ENCODE measurements at regions not wholly inside any gene's neighbourhood (a gene's known extent, or its start where the extent isn't known, plus 50 kb on each side); places are given as distances from the start of the nearest gene placed in this dataset.
"Not testable (repeated sequence)": the region's sequence is repeated elsewhere in the genome, so short reads cannot be mapped to it uniquely, and the experiment has no call there.

GRCh38 chr6:168849459-168849858 is 404.2 kb downstream of the THBS2 start:
- H3K27me3 ChIP-seq: no peaks in the 10 kb centered on the region
- TF ChIP-seq CTCF (IDR thresholded peaks at IDR 0.05): no peak
- intact Hi-C loops (cut with DNase I): no loop called here
- no peak for DNase-seq
- H3K9me3 ChIP-seq: no peaks in the 10 kb centered on the region
- no peak overlapping the region for H3K9ac ChIP-seq (ENCODE audit: low read depth in 2 of 2, low read length in 2 of 2)
- H3K4me3 ChIP-seq: no peak overlapping the region
- no peaks in the 10 kb centered on the region for H3K36me3 ChIP-seq
- no peaks in the 10 kb centered on the region for H3K4me1 ChIP-seq
- no peak overlapping the region for H3K27ac ChIP-seq

GRCh38 chr6:168848797-168849196 is 404.8 kb downstream of the THBS2 start:
- Histone ChIP-seq H3K27me3 (no peaks in the 10 kb centered on the region), H3K9me3 (no peaks in the 10 kb centered on the region), H3K4me3 (no peak overlapping the region), H3K9ac (ENCODE audit: low read depth in 2 of 2, low read length in 2 of 2) (no peak overlapping the region), H3K4me1 (no peaks in the 10 kb centered on the region), H3K36me3 (no peaks in the 10 kb centered on the region), H3K27ac (no peak overlapping the region)
- intact Hi-C loops (cut with DNase I): no loop called here
- TF ChIP-seq CTCF (IDR thresholded peaks at IDR 0.05): no peak
- DNase-seq: no peak

- H3K9ac ChIP-seq (ENCODE audit: low read depth in 2 of 2, low read length in 2 of 2): no peak overlapping the region
- no peaks in the 10 kb centered on the region for H3K36me3 ChIP-seq
- TF ChIP-seq CTCF (IDR thresholded peaks at IDR 0.05): no peak
- H3K4me1 ChIP-seq: no peaks in the 10 kb centered on the region
- no peak for DNase-seq
- H3K9me3 ChIP-seq: no peaks in the 10 kb centered on the region
- no peaks in the 10 kb centered on the region for H3K27me3 ChIP-seq
- intact Hi-C loops (cut with DNase I): no loop called here
- no peak overlapping the region for H3K4me3 ChIP-seq
- no peak overlapping the region for H3K27ac ChIP-seq
These were observed 404.0 kb downstream of the SMOC2 start for GRCh38 chr6:168844821-168845609.

GRCh38 chr6:168842632-168843212 is 401.7 kb downstream of the SMOC2 start:
- DNase-seq; H3K27me3 ChIP-seq; H3K27ac ChIP-seq; H3K36me3 ChIP-seq; H3K9me3 ChIP-seq; intact Hi-C loops (cut with DNase I); H3K4me3 ChIP-seq; H3K9ac ChIP-seq (ENCODE audit: low read depth in 2 of 2, low read length in 2 of 2); H3K4me1 ChIP-seq: not testable (repeated sequence)

DNA sequence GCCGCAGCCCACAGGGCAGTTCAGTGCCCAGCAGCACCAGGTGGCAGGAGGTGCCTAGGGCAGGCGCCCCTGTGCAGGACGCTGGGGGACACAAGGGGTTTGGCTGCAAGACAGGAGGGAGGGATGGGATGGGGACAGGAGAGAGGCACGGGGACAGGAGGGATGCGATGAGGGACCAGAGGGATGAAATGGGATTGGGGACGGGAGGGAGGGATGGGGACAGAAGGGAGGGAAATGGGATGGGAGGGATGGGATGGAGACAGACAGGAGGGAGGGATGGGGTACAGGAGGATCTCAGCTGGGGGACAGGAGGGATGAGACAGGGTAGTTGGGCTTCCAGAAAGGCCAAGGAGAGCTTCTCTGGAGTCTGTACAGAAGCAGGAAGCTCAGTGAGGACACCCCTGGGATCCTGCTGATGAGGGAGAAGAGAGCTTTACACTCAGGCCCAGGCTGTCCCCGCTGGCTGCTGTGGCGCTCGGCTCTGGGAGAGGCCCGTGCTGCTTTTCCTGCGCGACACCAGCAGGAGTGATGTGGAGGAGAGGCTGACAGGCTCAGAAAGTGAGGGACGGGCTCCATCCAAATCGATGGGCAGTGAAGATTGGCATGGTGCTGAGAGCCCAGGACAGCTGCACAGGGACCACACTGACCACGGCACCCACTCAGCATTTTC is 400.8 kb downstream of the SMOC2 start:
- Histone ChIP-seq H3K27me3 (no peaks in the 10 kb centered on the region), H3K27ac (no peak overlapping the region), H3K9ac (ENCODE audit: low read depth in 2 of 2, low read length in 2 of 2) (no peak overlapping the region), H3K4me3 (no peak overlapping the region), H3K9me3 (no peaks in the 10 kb centered on the region), H3K36me3 (no peaks in the 10 kb centered on the region), H3K4me1 (no peaks in the 10 kb centered on the region)
- no peak for TF ChIP-seq CTCF (IDR thresholded peaks at IDR 0.05)
- intact Hi-C loops (cut with DNase I): no loop called here
- no peak for DNase-seq

DNA sequence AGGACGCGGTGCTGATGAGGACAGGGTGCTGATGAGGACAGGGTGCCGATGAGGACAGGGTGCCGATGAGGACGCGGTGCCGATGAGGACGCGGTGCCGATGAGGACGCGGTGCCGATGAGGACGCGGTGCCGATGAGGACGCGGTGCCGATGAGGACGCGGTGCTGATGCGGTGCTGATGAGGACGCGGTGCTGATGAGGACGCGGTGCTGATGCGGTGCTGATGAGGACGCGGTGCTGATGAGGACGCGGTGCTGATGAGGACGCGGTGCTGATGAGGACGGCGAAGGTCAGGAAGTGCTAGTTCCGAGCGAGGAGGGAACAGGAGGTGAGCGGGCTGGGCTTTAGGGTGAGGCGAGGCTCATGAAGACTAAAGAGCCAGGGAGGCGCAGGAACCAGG is 399.9 kb downstream of the SMOC2 start:
- intact Hi-C loops (cut with DNase I); H3K36me3 ChIP-seq; H3K9ac ChIP-seq (ENCODE audit: low read depth in 2 of 2, low read length in 2 of 2); H3K4me3 ChIP-seq; H3K4me1 ChIP-seq; H3K27ac ChIP-seq; H3K9me3 ChIP-seq; H3K27me3 ChIP-seq; DNase-seq: not testable (repeated sequence)

DNA sequence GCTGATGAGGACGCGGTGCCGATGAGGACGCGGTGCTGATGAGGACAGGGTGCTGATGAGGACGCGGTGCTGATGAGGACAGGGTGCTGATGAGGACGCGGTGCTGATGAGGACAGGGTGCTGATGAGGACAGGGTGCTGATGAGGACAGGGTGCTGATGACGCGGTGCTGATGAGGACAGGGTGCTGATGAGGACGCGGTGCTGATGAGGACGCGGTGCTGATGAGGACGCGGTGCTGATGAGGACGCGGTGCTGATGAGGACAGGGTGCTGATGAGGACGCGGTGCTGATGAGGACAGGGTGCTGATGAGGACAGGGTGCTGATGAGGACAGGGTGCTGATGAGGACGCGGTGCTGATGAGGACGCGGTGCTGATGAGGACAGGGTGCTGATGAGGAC is 399.3 kb downstream of the SMOC2 start:
- H3K9me3 ChIP-seq; DNase-seq; H3K36me3 ChIP-seq; H3K9ac ChIP-seq (ENCODE audit: low read depth in 2 of 2, low read length in 2 of 2); intact Hi-C loops (cut with DNase I); H3K27ac ChIP-seq; H3K4me3 ChIP-seq; H3K27me3 ChIP-seq; H3K4me1 ChIP-seq: not testable (repeated sequence)
